Stimulated activated CD4-positive, alpha-beta T cell treated with anti-CD3 and anti-CD28 coated beads, Interleukin-15, amount 100 ng/mL, for 24 hours (primary cell): ENCODE measurements at regions not wholly inside any gene's neighbourhood (a gene's known extent, or its start where the extent isn't known, plus 50 kb on each side); places are given as distances from the start of the nearest gene placed in this dataset.
"Not testable (repeated sequence)": the region's sequence is repeated elsewhere in the genome, so short reads cannot be mapped to it uniquely, and the experiment has no call there.

Source experiments
- DNase-seq: peaks from one replicate; pipeline ENCODE4 v3.0.0-alpha.2; 2020

- no peak for DNase-seq
These were observed 572.5 kb downstream of the LIG4 start for GRCh38 chr13:107642831-107643230.

DNA sequence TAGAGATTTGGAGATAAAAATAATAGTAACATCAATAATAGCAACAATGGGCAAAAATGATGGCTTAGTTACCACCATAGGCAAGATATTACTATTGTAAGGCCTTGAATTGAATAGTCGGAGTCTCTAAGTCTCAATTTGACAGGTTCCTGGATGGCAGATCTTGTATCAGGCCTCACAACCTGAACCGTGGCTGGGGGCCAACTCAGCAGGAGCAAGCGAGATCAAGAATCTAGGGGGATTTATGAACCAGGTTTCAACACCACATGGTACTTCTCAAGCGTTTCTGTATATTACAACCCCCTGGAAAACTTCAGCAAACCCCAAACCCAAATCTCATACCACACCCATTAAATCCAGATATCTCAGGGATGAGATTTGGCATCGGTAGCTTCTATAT, 573.8 kb downstream of the LIG4 start:
- DNase-seq, result no peak

DNA sequence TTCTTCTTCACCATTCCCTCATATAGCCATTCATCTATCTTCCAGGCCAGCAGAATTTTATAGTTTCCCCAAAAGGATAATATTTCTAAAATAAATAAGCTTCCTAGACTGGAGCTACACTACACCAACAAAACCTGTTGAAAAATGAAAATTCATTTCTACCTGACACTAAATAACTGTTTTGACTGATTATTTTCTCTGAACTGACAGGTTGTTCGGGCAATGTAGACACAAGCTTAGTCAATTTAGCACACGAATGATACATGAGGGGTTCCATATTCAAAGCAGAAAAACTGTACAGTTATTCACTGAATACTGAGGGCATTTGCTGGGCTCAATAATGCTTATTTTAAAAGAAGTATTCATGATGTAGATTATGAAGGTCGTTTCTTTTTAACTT, 589.7 kb downstream of the LIG4 start:
- no peak for DNase-seq

- DNase-seq, result no peak
These were observed 597.8 kb downstream of the LIG4 start for GRCh38 chr13:107617527-107617926.

- DNase-seq, result no peak
These were observed 603.0 kb downstream of the LIG4 start for GRCh38 chr13:107612376-107612775.

GRCh38 chr13:107608736-107609135, 606.6 kb downstream of the LIG4 start:
- no peak for DNase-seq

DNA sequence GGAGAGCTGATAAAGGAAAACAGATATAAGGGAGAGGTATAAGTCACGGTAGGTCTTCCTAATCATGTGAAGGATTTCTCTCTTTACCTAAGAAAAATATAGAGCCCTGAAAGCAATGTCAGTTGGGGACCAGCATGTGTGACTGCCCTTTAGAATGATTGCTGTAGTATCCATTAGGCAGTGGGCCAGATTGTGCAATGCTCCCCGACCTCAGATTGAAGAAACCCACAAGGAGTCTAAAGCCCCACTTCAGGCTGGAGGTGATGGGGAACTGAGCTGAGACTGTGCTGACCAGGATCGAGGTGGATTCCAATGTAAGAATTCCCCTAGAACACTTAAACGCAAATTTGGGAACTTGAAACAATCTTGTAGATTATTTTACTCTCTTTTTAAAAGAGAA, 614.4 kb downstream of the LIG4 start:
- DNase-seq, result no peak

DNA sequence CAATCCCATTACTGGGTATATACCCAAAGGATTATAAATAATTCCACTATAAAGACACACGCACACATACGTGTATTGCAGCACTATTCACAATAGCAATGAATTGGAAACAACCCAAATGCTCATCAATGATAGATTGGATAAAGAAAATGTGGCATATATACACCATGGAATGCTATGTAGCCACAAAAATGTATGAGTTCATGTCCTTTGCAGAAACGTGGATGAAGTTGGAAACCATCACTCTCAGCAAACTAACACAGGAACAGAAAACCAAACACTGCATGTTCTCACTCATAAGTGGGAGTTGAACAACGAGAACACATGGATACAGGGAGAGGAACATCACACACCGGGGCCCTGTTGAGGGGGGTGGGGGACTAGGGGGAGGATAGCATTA, 619.0 kb downstream of the LIG4 start:
- DNase-seq, result not testable (repeated sequence)

DNA sequence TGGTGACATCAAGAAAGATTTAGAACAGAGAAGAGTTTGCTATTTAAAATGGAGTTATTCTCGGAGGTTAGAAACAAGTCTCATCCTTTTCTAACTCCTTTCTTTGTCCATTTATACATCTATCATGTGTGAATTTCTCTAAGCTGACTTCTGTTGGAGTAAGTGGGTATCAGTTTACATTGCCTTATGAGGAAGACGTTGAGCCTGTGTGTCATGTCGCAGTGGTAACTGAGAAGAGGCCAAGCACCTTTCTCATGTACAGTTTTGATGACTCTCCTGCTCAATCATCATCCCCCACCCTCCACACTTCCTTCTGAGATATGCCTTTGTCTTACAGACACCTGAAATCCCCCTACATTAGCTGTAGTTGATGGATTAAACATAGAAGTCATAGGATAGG, 624.8 kb downstream of the LIG4 start:
- no peak for DNase-seq

DNA sequence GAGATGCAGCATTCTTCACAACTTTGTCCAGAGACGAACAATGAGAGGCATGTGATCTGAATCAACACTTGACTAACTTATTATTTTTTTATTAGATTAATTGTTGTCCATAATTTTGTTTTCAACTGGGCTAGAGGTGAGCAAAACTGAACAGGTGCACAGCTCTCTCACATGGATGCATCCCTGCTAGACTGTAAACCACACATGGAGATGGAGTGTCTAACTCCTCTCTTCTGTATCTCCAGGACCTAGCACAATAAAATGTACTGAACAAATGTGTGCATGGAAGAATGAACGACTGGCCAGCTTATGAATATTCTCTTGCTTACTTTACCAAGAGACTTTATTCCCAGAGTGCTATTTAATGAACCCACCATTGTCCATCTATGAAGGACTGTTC, 627.7 kb downstream of the LIG4 start:
- no peak for DNase-seq

DNA sequence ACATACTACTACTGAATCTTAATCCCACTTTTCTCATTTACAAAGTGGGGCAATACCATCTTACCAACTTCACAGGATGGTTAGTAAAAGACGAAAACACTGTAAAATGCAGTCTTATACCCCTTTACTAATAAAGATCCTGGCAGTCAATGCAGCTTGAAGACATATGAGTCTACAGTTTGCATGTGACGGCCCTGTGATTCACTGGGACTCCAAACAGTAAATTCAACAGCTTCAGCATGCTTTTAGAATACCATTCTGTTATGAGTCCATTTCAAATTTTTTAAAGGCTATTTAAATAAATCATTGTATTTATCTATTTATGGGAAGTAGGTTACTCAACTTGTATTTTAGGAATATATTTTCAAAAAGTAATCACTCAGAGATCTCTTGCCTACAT, 629.1 kb downstream of the LIG4 start:
- DNase-seq, result no peak

- DNase-seq, result no peak
These were observed 629.7 kb downstream of the LIG4 start for GRCh38 chr13:107585469-107586180.

DNA sequence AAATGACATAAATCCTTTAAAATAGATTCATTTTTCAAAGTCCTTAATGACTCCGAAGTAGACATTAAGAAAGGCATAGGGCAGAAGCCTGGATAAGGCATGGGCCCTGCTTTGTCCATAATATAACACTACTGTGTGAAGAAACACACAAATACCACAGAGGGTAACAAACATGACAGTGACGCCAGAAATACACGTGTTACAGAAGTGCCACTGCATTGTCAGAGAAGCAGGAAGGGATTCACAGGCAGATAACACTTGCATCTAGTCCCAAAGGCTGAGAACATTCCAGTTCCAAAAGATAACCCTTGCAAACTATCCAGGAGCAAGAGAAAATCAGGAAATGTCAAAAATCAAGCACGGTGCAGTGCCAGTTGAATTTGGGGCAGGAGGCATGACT, 633.2 kb downstream of the LIG4 start:
- DNase-seq, result no peak

- DNase-seq, result no peak
These were observed 634.5 kb downstream of the LIG4 start for GRCh38 chr13:107580741-107581412.

GRCh38 chr13:107576430-107576829, 638.9 kb downstream of the LIG4 start:
- no peak for DNase-seq

- DNase-seq, result no peak
These were observed 640.7 kb downstream of the LIG4 start for GRCh38 chr13:107574517-107575210.

GRCh38 chr13:107573184-107573583, 642.2 kb downstream of the LIG4 start:
- no peak for DNase-seq

DNA sequence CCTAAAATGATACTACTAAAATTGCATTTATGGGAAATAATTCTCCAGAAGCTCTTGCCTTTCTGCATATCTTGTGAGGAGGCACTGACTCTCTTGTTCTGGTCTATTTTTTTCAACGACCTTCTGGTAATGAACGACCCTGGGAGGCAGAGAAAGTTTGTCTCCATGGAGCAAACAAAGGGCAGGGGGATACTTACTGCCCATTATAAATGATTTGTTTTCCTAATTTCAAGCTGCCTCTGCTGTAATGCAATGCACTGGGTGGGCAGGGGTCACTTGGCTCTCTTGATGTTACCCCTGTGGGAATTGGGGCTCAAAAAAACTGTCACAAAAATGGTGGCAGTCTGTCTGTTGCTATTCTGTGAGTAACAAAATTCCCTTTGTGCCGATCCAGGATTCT, 643.2 kb downstream of the LIG4 start:
- DNase-seq, result no peak

DNA sequence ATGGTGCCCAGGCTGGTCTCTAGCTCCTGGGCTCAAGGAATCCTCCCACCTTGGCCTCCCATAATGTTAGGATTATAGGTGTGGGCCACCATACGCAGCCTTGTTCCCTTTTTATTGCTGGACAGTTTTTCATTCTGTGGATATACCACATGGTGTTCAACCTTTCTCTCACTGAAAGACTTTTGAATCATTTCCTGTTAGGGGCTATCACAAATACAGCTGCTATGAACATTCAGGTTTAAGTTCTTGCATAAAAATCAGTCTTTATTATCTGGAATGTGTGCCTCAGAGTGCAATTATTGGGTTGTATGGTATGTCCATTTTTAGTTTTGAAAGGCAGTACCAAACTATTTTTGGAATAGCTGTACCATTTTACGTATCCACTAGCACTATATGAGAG, 647.2 kb downstream of the LIG4 start:
- DNase-seq, result no peak

- DNase-seq, result no peak
These were observed 652.0 kb downstream of the LIG4 start for GRCh38 chr13:107563099-107563925.

GRCh38 chr13:107562203-107562602, 653.1 kb downstream of the LIG4 start:
- DNase-seq, result no peak

- no peak for DNase-seq
These were observed 660.9 kb downstream of the LIG4 start for GRCh38 chr13:107554460-107554859.

DNA sequence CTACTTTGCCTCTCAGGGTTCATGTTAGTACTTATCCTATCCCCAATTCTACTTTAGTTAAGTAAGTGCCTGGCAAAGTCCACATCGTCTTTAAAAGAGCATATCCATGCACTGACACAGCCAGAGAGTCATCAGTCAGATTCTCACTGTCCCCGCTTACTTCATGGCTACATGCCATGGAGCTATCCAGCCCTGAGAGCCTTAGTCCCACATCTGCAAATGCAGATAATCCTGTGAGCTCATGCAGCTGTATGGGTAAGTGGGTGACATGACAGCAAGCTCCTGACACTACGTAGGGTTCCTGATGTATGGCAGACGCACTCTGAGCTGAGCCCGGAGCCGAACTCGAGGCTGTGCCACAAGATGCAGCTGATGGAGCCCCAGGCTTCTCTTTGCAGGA, 661.5 kb downstream of the LIG4 start:
- DNase-seq, result no peak
